ENCODE measurements at regions not wholly inside any gene's neighbourhood (a gene's known extent, or its start where the extent isn't known, plus 50 kb on each side); places are given as distances from the start of the nearest gene placed in this dataset.

DNA sequence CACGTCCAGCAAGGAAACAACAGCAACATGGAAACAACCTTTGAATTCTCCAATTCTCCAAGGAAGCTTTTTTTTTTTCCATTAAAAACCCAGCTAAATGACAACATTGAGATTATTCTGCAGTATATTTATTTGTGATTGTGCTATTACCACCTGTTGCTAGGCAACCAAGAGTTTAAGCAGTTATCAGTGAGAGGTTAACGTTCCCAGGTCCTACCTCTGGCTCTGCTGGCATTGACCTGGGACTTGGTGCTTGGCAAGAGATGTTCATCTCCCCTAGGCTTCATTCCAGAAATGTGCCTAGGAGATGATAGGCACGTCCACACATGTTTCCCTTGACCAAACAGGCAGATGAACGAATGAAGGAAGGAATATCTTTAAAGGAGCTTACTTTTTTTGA is 157.0 kb downstream of the TDRD15 start:
- TF ChIP-seq EZH2 (IDR thresholded peaks at IDR 0.05) (no peak), EZH2phosphoT487 (IDR thresholded peaks at IDR 0.05) (no peak)
- TF ChIP-seq, protein P1, sequence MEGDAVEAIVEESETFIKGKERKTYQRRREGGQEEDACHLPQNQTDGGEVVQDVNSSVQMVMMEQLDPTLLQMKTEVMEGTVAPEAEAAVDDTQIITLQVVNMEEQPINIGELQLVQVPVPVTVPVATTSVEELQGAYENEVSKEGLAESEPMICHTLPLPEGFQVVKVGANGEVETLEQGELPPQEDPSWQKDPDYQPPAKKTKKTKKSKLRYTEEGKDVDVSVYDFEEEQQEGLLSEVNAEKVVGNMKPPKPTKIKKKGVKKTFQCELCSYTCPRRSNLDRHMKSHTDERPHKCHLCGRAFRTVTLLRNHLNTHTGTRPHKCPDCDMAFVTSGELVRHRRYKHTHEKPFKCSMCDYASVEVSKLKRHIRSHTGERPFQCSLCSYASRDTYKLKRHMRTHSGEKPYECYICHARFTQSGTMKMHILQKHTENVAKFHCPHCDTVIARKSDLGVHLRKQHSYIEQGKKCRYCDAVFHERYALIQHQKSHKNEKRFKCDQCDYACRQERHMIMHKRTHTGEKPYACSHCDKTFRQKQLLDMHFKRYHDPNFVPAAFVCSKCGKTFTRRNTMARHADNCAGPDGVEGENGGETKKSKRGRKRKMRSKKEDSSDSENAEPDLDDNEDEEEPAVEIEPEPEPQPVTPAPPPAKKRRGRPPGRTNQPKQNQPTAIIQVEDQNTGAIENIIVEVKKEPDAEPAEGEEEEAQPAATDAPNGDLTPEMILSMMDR (IDR thresholded peaks at IDR 0.05), result no peak
- DNase-seq (ENCODE audit: low spot score), result no peak
- Histone ChIP-seq H3K9me3 (ENCODE audit: low read depth) (no peaks in the 10 kb centered on the region), H3K4me3 (no peak overlapping the region), H3K36me3 (no peaks in the 10 kb centered on the region), H2AFZ (replicated peaks) (no peak overlapping the region), H3K4me2 (no peak overlapping the region), H3K27ac (no peak overlapping the region), H3K4me1 (no peaks in the 10 kb centered on the region), H3K79me2 (ENCODE audit: low read depth) (no peaks in the 10 kb centered on the region), H3K9ac (no peak overlapping the region), H3K27me3 (no peaks in the 10 kb centered on the region), H3F3A (ENCODE audit: low read depth) (no peaks in the 10 kb centered on the region), H4K20me1 (ENCODE audit: low read depth) (no peaks in the 10 kb centered on the region)
- Mint-ChIP-seq H3K4me1 (peaks cover 50% of the 10 kb centered on the region), H3K9me3 (no peaks in the 10 kb centered on the region), H3K36me3 (no peaks in the 10 kb centered on the region), H3K4me3 (no peak overlapping the region), H3K27ac (peak overlapping the region; percentile 77), H3K27me3 (ENCODE audit: insufficient read depth, low read depth) (peaks cover 3% of the 10 kb centered on the region)

DNA sequence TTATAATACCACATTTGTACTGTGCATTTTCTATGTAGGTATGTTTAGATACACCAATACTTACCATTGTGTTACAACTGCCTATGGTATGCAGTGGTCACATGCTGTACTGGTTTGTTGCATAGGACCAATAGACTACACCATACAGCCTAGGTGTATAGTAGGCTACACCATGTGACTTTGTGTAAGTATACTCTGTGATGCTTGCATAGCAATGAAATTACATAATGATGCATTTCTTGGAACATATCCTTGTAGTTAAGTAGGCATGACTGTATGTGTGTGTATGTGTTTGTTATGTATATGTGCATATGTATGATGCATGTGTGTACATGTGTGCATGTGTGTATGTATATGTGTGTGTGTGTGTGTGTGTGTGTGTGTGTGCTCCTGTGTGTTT is 157.6 kb downstream of the TDRD15 start:
- Histone ChIP-seq H2AFZ (replicated peaks) (no peak overlapping the region), H3K27ac (no peak overlapping the region), H3K9ac (no peak overlapping the region), H3K79me2 (ENCODE audit: low read depth) (no peaks in the 10 kb centered on the region), H3K4me3 (no peak overlapping the region), H3F3A (ENCODE audit: low read depth) (no peaks in the 10 kb centered on the region), H3K27me3 (no peaks in the 10 kb centered on the region), H4K20me1 (ENCODE audit: low read depth) (no peaks in the 10 kb centered on the region), H3K36me3 (no peaks in the 10 kb centered on the region), H3K4me2 (no peak overlapping the region), H3K9me3 (ENCODE audit: low read depth) (no peaks in the 10 kb centered on the region), H3K4me1 (no peaks in the 10 kb centered on the region)
- no peaks in the 10 kb centered on the region for H3K36me3 Mint-ChIP-seq
- peak overlapping the region; percentile 87 for H3K27ac Mint-ChIP-seq
- peaks cover 3% of the 10 kb centered on the region for H3K27me3 Mint-ChIP-seq (ENCODE audit: insufficient read depth, low read depth)
- no peak overlapping the region for H3K4me3 Mint-ChIP-seq
- no peaks in the 10 kb centered on the region for H3K9me3 Mint-ChIP-seq
- TF ChIP-seq, protein P1 (IDR thresholded peaks at IDR 0.05), result no peak
- no peak for TF ChIP-seq EZH2 (IDR thresholded peaks at IDR 0.05)
- DNase-seq (ENCODE audit: low spot score), result no peak
- H3K4me1 Mint-ChIP-seq, result peaks cover 50% of the 10 kb centered on the region

DNA sequence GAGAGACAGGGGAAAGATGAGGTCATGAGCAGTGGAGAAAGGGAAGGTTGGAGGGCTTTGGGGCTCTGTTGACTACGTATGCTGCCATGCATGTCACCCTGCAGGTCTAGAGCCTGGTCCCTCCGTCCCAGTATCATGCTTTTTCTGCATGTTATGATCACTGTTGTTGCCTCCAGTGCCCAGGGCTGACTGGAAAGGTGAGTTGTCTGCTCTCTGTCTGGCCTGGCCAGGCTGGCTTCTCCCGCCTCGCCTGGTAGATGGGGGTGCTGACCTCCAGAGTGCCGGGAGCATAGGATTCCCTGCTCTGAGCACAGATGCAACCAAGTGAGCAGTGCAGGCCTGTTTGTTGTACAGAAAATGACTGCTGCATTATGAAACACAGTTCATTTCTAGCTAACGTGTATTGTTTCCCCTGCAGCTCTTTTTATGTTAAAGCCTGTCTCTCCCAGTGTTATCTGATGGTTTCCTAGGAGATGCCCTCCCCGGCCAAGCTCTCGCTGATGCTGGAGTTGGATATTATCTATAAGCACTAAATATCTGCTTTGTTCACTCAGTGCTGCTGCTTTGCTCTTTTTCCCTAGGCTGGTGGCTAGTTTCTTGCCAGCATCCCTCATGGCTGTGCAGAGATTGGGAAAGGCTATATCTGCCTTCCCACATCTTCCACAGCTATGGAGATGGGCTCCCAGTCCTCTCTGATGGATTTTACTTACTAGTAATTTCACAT is 158.2 kb downstream of the TDRD15 start:
- no peak for DNase-seq (ENCODE audit: low spot score)
- Histone ChIP-seq H4K20me1 (ENCODE audit: low read depth) (no peaks in the 10 kb centered on the region), H3K36me3 (no peaks in the 10 kb centered on the region), H3K4me2 (no peak overlapping the region), H3K9me3 (ENCODE audit: low read depth) (no peaks in the 10 kb centered on the region), H3K27me3 (no peaks in the 10 kb centered on the region), H3K79me2 (ENCODE audit: low read depth) (no peaks in the 10 kb centered on the region), H2AFZ (replicated peaks) (no peak overlapping the region), H3K27ac (no peak overlapping the region), H3K4me3 (no peak overlapping the region), H3F3A (ENCODE audit: low read depth) (no peaks in the 10 kb centered on the region), H3K4me1 (no peaks in the 10 kb centered on the region), H3K9ac (no peak overlapping the region)
- peaks cover 5% of the 10 kb centered on the region for H3K27me3 Mint-ChIP-seq (ENCODE audit: insufficient read depth, low read depth)
- H3K27ac Mint-ChIP-seq, result peak overlapping the region; percentile 90
- H3K9me3 Mint-ChIP-seq, result peaks cover 2% of the 10 kb centered on the region
- TF ChIP-seq EZH2phosphoT487 (IDR thresholded peaks at IDR 0.05), result no peak
- H3K4me1 Mint-ChIP-seq, result peaks cover 50% of the 10 kb centered on the region
- no peaks in the 10 kb centered on the region for H3K36me3 Mint-ChIP-seq
- no peak overlapping the region for H3K4me3 Mint-ChIP-seq

DNA sequence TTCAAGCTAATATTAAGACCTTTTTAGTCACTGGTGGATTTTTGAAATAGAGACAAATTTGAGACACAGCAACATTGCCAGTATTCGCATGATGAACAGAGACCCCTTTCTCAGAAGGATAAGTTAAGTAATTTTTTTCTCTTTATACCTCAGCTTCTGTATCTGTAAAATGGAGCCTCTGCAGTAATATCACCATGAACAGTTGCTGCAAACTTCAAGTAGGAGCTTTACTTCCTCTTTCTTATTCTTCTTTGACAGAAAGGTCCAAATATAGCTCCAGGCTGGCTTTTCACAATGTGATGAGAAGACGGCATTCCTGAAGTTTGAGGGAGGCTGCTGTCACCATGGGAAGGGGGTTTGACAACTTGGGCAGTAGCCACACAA is 158.7 kb downstream of the TDRD15 start:
- TF ChIP-seq EZH2phosphoT487 (IDR thresholded peaks at IDR 0.05), result no peak
- TF ChIP-seq EZH2 (IDR thresholded peaks at IDR 0.05), result no peak
- TF ChIP-seq, protein P1 (IDR thresholded peaks at IDR 0.05), result no peak

More for the DNA sequence above, 158.7 kb downstream of the TDRD15 start:
- Histone ChIP-seq H3K27me3 (no peaks in the 10 kb centered on the region), H4K20me1 (ENCODE audit: low read depth) (no peaks in the 10 kb centered on the region), H3K36me3 (no peaks in the 10 kb centered on the region), H3F3A (ENCODE audit: low read depth) (no peaks in the 10 kb centered on the region), H2AFZ (replicated peaks) (no peak overlapping the region), H3K79me2 (ENCODE audit: low read depth) (no peaks in the 10 kb centered on the region), H3K27ac (no peak overlapping the region), H3K9ac (no peak overlapping the region), H3K4me2 (no peak overlapping the region), H3K4me3 (no peak overlapping the region), H3K9me3 (ENCODE audit: low read depth) (no peaks in the 10 kb centered on the region), H3K4me1 (no peaks in the 10 kb centered on the region)
- DNase-seq (ENCODE audit: low spot score), result no peak
- H3K36me3 Mint-ChIP-seq, result no peaks in the 10 kb centered on the region
- H3K4me1 Mint-ChIP-seq, result peaks cover 50% of the 10 kb centered on the region
- H3K27ac Mint-ChIP-seq, result peak overlapping the region; percentile 90
- peaks cover 2% of the 10 kb centered on the region for H3K9me3 Mint-ChIP-seq
- peaks cover 5% of the 10 kb centered on the region for H3K27me3 Mint-ChIP-seq (ENCODE audit: insufficient read depth, low read depth)
- no peak overlapping the region for H3K4me3 Mint-ChIP-seq
